Esophagus squamous epithelium (tissue), 4 donors: ENCODE measurements at regions not wholly inside any gene's neighbourhood (a gene's known extent, or its start where the extent isn't known, plus 50 kb on each side); places are given as distances from the start of the nearest gene placed in this dataset.

Experiments
- POLR2A ChIP-seq, 4 donors: fragments of 450-650 bp; IDR thresholded peaks; one replicate each; pipeline ENCODE4 v1.6.1; 2017; ENCODE audit warnings: antibody characterized with exemption in 4 of 4, mild to moderate bottlenecking in 4 of 4, moderate library complexity in 3 of 4
- TF ChIP-seq, protein P1 (sequence below), 6 experiments: fragments of 450-650 bp in 4 of 6; fragments of 200-600 bp in 2 of 6; sonication (generic) in 2 of 6; IDR thresholded peaks; one replicate each; pipeline ENCODE4 v1.5.1; 2016 to 2019; ENCODE audit warnings: antibody characterized with exemption in 6 of 6, mild to moderate bottlenecking in 4 of 6, moderate library complexity in 4 of 6

GRCh38 chr5:91245074-91245452 lies 138.1 kb downstream of the ARRDC3 start:
- TF ChIP-seq, protein P1, sequence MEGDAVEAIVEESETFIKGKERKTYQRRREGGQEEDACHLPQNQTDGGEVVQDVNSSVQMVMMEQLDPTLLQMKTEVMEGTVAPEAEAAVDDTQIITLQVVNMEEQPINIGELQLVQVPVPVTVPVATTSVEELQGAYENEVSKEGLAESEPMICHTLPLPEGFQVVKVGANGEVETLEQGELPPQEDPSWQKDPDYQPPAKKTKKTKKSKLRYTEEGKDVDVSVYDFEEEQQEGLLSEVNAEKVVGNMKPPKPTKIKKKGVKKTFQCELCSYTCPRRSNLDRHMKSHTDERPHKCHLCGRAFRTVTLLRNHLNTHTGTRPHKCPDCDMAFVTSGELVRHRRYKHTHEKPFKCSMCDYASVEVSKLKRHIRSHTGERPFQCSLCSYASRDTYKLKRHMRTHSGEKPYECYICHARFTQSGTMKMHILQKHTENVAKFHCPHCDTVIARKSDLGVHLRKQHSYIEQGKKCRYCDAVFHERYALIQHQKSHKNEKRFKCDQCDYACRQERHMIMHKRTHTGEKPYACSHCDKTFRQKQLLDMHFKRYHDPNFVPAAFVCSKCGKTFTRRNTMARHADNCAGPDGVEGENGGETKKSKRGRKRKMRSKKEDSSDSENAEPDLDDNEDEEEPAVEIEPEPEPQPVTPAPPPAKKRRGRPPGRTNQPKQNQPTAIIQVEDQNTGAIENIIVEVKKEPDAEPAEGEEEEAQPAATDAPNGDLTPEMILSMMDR (IDR thresholded peaks at IDR 0.05) = no peak
- no peak for TF ChIP-seq POLR2A (IDR thresholded peaks at IDR 0.05)
